ENCODE measurements at regions not wholly inside any gene's neighbourhood (a gene's known extent, or its start where the extent isn't known, plus 50 kb on each side); places are given as distances from the start of the nearest gene placed in this dataset.

DNA sequence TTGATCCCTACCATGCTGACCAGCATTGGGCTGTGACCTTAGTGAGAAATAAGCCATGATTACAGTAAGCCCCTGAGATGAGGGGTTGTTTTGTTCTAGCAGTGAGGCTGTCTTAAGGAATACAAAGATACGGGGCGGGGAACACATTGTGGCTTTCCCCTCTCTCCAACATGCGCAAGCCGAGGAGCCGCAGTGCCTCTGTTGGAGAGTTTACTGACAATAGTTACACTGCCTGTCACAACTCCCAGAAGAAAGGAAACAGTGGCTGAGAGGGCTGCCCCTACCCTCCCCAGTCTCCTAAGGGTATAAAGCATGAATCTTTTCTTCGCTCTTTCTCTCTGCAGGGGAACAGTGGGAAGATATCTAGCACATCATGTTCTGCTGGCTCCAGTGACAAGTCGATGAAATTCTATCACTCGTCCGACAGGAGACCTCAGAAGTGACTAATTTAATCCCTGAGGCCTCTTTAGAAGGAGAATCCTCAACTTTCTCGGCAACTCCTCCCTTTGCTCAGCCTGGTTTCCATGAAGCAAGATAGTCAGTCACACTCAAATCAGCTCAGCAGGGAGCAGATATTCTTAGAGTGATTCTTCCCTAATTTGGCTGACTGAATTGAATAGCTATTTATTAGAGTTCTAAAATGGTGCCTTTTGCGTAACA is 409.0 kb upstream of the PROK2 start:
- in situ Hi-C loops (cut with MboI; ENCODE audit: low sequenced_read_pairs), result no loop called here

DNA sequence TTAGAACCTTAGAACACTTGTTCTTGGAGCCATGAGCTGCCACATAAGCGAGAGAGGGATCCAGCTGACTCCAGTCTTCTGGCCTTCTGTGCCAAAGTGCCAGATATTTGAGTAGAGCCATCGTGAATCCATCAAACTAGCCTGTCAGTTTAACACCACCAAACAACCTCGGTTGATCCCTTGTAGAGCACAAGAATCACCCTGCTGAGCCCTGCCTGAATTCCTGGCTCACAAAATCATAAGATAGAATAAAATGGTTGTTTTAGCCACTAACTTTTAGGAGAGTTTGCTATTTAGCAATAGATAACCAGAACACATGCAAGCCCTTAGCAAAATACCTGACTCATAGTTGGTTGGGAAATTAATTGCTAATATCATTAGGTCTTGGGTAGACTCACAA is 407.6 kb upstream of the PROK2 start:
- in situ Hi-C loops (cut with MboI; ENCODE audit: low sequenced_read_pairs), result no loop called here

DNA sequence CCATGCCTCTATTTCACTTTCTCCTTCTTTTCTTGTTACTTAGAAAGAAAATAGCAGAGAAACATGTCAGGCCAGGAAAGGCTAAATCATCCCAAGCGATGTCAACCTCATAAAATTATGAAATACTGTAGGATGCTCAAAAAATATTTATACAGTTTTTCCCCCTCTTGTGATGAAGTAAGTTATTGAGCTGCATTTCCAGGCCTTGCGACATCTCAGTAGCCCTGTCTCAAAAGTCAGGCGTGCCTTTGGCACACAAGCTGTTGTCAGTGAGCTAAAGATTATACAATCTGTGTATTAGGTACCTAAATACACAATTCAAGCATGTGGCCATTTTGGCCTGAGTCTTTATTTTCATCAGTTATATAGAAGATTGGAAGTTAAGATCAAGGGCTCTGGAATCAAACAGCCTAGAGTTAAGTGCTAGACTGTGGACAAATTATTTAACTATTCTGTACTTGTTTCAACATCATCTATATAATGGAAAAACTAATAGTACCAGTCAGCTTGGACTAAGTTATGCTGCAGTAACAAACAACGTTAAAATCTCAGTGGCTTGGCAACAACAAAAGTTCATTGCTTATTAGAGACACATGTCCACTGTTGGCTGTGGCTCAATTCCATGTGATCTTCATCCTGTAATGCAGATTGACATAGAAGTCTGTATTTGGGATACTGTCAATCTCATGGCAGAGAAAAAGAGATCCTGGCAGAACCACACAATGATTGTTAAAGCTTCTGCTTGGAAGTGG is 406.4 kb upstream of the PROK2 start:
- in situ Hi-C loops (cut with MboI; ENCODE audit: low sequenced_read_pairs), result no loop called here

DNA sequence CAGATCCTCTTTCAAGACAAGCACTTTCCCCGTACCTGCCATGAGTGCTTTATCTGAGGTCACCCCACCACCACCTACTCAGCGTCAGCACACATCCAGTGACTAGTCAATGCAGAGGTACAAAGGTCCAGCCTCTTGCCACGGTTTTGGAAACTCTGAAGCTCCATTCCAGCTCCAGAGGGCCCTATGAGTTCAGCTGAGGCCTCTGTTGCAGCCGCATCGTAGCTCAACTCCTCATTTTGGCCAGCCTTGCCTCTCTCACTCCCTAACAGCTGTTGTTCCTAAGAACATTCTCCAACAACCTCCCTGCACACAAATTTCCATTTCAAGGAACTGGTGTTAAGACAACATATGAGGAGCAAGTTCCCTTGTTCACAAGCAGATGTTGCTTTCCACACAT is 405.1 kb upstream of the PROK2 start:
- in situ Hi-C loops (cut with MboI; ENCODE audit: low sequenced_read_pairs), result no loop called here

DNA sequence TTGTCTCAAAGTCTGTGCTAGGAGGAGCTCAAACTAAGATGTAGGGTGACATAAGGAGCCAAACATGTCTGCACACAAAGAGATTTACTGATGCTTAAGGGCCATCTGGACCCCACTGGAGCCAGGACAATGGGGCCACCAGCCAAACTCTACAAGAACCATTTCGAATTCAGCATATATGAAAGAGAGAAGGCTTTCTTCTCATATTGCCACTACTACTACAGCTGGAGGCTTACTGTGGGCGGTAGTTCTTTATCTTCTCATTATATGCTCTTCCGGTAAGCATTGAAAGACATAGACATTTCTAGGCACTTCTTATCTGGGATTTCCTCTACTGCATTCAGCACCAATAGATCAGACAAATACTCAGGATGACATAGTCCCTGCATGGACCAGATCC is 404.4 kb upstream of the PROK2 start:
- in situ Hi-C loops (cut with MboI; ENCODE audit: low sequenced_read_pairs), result no loop called here

DNA sequence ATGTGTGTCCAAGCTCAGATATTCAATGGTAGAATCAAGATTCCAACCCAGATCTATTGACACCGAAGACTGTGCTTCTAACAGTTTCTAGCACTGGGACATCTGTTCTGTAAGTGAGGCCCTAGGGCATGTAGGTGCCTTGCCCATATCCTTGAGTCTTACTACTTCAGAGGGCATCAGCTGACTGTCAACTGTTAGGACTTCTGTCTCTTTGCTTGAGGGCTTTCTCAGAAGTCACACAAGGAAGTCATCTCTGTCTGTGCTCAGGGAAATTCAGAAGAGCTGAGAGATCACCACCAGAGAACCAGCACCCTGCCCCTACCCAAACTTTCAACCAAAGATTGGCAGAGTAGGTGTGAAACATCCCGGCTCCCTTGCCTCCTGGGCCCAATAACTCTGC is 403.6 kb upstream of the PROK2 start:
- in situ Hi-C loops (cut with MboI; ENCODE audit: low sequenced_read_pairs), result no loop called here

DNA sequence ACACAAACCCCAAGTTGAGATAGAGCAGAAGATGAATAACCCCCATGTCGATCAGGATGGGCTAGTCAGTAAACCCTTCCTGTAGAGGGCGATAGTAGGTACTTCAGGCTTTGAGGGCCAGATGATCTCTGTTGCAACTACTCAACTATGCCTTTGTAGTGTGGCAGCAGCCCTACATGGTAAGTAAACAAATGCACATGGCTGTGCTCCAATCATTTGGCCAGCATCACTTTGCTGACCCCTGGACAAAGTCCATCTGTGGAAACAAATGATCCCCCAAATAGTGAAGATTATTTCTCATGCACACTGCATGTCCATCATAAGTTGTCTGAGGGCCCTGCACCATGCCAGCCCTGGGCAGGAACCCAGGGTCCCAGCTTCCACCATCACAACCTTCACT is 402.2 kb upstream of the PROK2 start:
- in situ Hi-C loops (cut with MboI; ENCODE audit: low sequenced_read_pairs), result no loop called here

DNA sequence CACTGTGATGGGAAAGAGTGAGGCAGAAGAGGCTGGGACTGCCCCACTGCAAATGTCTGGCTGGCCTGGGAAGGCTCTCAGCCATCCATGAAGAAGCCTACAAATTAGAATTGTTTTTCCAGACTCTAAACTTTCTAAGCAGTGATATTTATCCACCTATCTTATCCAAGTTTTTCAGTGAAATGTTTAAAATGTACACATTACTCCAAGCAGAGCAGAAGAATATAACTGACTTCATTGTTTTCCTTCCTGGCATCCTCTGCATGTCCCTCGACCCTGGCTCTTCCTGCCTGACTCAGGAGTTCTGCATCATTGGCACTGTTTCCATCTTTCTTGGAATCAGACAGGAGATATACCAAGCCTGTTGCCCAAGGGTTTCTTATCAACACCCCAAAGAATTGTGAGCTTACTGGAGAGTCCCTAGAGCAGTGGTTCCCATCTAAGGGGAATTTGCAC is 401.5 kb upstream of the PROK2 start:
- in situ Hi-C loops (cut with MboI; ENCODE audit: low sequenced_read_pairs), result no loop called here

DNA sequence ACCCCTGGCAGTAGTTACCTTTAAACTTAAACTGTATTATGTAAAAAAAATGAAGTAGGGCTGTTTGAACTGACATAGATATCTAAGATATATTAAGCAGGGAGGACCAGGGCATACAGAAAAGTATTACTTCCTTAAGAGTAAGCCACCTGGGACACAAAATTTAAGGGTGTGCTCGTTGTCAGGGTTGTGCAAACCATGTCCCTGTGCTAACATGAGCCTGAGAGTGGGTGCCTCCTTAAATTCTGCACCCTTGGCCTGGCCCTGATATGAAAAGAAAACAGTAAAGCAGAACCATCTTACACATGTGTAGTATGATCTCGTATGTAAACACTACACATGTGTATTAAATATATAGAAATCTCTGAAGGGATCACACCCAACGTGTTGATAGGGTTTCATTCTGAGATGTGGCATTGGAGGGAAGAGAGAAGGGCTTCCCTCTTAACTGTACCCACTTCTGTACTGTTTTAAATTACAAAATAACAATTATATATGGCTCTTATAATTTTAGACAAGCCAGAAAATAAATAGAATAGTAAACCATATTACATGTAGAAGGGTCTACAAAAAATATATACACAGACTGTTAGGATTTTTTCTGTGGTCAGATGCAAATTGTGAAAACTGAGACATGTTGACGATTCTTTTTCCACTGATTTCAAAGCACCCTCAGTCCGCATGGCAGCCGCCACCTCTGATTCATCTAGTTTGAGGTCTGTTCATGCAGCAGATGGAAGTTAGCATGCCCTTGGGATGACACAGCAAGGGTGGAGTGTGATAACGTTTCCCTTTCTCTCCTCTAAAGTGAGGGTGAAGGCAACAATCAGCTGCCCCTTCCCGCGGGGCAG is 400.8 kb upstream of the PROK2 start:
- in situ Hi-C loops (cut with MboI; ENCODE audit: low sequenced_read_pairs), result no loop called here

DNA sequence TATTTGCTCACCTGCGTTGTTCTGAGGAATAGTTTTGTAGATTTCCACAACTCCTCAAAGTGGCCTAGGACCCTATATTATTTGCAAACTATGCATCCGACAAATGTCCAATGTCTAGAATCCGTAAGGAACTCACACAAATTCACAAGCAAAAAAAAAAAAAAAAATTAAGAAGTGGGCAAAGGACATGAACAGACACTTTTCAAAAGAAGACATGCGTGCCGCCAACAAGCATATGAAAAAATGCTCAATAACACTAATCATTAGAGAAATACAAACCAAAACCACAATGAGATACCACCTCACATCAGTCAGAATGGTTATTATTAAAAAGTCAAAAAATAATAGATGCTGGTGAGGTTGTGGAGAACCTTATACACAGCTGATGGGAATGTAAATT is 398.5 kb upstream of the PROK2 start:
- in situ Hi-C loops (cut with MboI; ENCODE audit: low sequenced_read_pairs), result no loop called here

DNA sequence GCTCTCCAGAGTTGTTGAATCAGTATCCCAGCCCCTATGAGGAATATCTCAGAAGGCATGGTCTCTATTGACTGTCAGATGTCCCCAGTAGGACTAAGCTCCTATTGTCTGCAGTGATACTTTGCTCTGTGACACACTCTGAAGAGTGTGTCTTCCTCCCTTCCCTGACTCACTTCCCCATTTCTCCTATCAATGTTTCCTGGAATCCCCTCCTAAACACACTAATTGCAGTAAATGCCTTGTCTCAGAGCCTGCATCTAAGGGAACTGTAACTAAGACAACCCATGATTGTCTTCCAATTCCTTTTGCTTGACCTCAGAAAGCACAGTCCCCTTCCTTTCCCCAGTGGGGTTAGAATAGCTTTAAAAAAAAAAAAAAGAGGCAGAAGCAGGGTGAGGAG is 397.3 kb upstream of the PROK2 start:
- in situ Hi-C loops (cut with MboI; ENCODE audit: low sequenced_read_pairs), result no loop called here

DNA sequence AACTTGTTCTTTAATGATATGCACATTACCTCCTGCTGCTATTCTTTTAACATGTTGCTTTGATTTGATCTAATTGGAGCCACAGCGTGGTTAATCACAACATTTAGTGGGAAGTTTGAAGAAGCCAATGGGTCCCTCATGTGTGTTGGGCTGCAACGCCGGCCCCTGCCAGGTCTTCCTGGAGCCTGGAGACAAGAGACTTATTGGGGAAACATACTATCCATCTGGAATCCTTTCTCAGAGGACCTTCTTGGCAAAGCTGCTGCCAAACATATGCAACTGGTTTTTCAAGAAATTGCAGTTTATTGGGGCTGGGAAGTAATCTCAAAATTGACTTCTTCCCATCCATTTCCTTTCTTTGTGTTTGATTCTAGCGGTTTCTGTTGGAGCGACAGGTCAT is 396.3 kb upstream of the PROK2 start:
- in situ Hi-C loops (cut with MboI; ENCODE audit: low sequenced_read_pairs), result no loop called here

DNA sequence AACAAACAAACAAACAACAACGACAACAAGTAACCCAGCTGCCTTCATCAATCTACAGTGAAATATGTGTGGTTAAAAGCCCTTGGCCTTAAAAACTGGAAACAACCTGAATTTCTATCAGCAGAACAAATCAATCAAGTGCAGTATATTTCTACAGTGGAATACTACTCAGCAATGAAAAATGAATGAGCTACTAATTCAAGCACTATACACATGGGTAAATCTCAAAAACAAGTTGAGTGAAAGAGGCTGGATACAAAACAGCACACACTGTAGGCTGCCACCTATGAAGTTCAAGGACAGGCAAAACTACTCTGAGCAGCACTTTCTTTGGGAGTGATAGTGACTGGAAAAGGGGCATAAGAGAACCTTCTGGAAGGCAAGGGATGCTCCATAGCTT is 395.5 kb upstream of the PROK2 start:
- in situ Hi-C loops (cut with MboI; ENCODE audit: low sequenced_read_pairs), result no loop called here

DNA sequence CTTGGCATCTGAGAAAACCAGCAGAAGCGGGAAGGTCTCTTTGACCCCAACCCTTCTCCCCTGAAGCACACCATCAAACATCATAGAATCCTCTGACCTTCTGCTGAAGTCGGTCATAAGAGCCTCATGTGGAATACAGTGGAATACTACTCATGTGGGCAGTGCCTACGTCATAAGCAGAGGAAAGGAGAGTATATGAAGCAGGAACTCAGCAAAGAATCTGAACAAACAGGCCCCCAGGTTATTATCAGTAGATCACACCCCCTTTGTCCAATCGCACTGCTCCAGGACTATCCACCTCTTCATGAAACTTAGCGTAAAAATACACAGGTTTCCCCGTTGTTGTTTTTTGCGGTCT is 394.1 kb upstream of the PROK2 start:
- in situ Hi-C loops (cut with MboI; ENCODE audit: low sequenced_read_pairs), result no loop called here

DNA sequence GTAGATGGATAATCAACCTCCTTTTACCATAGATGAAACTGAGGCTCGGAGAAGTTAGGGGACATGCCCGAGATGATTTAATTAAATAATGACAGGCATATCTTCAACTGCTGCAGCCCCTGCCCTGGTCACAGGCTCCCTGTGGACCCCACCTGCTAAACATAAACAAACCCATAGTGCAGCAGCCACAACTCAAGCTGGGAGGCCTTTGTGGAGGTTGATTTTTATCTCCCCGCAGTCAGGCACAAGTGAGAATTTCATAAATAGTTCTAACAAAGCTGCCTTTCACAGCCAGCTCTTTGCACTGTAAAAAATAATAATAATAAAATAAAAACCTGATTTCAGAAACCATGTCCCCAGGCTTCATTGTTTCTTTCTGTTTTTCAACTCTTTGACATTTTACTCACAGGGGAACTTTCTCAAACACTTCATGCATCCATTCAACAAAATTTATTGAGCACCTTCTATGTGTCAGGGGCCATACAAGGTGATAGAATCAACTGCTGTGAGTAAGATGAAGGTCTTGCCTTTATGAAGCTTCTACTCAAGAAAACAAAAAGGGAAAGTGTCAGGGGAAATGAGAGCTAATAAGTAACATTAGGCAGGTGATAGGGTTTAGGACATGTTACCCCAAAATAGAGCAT is 393.6 kb upstream of the PROK2 start:
- in situ Hi-C loops (cut with MboI; ENCODE audit: low sequenced_read_pairs), result no loop called here

DNA sequence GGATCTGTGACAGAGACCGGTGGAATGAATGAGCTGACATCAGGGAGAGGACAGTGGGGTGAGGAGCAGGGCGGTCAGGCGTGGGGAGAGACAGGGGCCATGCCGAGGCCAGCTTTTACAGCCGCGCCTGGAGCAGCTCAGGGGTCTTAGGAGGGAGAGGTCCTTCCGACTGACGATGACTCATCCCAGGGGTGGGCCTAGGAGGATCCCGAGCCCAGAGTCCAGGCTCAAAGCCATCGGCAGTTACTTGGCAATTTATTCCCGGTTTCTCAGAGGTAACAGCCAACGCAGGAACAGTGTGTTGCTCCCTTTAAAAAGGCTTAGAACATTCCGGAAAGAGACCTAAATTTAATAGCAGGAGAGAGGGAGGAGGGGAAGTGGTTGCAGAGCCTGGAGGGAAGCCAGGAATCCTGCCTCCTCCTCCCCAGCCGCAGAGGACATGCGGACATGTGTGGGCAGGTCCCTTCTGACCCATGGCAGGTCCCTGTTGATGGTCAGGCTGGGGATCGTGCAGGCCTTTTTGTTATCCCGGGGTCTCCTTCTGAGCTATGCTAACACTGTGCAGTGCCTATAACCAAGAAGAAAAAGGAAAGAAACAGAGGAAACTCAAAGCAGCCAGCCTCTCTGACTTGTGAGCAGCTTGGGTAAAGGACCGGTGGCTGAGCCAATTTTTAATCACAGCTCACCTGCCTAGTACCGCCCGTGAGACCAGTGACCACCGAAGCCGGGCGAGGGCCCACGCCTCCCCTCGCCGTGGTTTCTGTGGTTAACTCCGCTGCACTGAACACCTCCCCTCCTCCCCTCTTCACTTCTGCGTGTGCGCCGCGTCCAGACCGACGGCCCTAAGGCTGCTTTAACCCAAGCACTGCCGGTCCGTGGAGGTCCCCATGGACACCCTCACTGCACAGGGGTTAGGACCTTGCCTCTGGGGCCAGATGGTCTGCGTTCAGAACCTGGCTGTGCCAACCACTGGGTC is 392.4 kb upstream of the PROK2 start:
- in situ Hi-C loops (cut with MboI; ENCODE audit: low sequenced_read_pairs), result no loop called here

DNA sequence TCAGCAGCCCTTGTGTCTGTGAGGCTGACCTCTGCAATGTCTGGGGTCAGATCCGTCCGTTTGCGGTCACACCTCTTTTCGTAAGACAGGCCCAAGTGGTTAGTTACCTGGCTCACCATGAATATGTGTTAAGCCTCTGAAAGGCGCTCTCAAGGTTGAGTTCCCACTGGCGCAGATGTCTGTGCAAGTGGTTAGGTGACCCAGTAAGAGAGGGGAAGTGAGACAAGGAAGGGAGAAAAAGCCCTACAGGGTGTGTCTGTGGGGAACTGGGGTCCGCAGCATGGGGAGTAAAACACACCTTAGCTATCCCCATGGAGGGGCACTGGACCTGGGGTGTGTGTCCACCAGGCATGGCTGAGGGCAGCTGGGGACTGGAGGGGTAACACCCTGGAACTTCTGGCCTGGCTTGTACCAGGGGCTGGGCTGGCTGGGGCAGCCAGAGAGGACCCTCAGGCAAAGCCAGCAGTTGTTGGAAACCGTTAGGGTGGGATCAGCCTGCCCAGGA is 391.6 kb upstream of the PROK2 start:
- in situ Hi-C loops (cut with MboI; ENCODE audit: low sequenced_read_pairs), result no loop called here

DNA sequence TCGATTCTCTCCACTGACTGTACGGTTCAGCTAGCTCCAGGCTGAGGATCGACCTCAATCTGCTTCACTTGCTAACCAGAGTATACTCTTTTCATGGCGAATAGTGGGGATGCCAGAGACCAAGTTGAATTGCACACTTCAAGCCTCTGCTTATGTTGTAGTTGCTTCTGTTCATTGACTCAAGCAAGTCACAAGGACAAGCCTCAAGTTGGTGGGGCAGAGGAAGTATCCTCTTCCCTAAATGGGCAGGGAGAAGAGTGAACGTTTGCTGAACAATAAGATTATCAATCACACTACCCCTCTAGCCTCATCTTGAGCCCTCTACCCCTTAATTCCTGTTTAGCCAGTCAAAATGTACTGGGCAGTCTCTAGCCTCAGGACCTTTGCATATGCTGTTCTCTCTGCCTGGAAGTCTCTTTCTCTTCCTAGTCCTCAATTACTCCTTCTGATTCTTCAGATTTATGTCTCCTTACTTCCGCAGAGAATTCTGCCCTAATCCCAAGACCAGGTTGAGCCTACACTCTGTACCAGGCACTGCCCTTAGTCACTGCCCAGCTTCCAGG is 390.4 kb upstream of the PROK2 start:
- in situ Hi-C loops (cut with MboI; ENCODE audit: low sequenced_read_pairs), result no loop called here

DNA sequence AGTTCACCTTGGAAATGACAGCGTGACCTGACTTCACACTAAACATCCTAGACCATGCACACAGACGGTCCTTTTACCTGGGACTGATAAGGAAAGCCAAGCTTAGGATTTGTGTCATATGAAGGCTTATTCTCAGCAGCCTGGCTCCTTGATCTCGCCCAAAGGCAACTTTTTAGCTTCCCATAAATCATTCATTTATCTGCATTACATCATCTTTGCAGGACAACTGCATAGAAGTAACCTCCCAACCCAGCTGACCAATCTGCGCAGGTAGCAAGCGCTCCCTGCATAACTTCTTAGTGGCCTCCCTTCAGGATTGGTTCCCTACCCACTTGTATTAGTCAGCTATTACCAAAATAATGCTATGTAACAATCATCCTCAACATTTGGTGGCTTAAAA is 389.9 kb upstream of the PROK2 start:
- in situ Hi-C loops (cut with MboI; ENCODE audit: low sequenced_read_pairs), result no loop called here

DNA sequence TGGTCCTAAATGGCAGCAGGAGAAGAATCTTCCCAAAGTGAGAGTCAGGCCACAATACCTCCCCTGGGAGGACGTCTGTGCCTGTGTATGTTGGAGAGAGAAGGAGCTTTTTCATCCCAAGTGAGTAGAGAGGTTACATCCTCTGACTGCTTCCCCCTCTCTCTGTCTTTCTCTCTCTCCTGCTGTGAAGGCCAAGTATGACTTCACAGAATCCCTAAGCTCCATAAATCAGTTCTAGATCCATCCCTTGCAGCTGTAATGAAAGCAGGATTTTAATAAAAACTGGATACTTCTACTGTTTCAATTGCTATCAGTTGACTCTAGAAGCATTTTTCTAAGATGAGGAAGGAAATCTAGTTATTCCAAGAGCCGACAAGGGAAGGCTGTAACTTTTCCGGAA is 389.1 kb upstream of the PROK2 start:
- in situ Hi-C loops (cut with MboI; ENCODE audit: low sequenced_read_pairs), result no loop called here

All from HL-60/S4 treated with phorbol 12-myristate 13-acetate at 8.2 ng/mL for 4 days and 3 days (cell line).